Gastroesophageal sphincter (tissue), 4 donors: ENCODE measurements at regions not wholly inside any gene's neighbourhood (a gene's known extent, or its start where the extent isn't known, plus 50 kb on each side); places are given as distances from the start of the nearest gene placed in this dataset.

Experiments used
- ATAC-seq: fragments of 150-250 bp; one replicate; pipeline ENCODE4 v1.9.1; 2016; ENCODE audit warnings: mild to moderate bottlenecking, moderate library complexity
- H3K27ac ChIP-seq, 4 donors: fragments of 200-600 bp; sonication (generic) in 3 of 4; 1 replicate in 3 of 4; 2 replicates in 1 of 4; pipeline ENCODE4 v1.5.1; 2016 to 2019
- H3K27me3 ChIP-seq: fragments of 200-600 bp; sonication (generic); one replicate; pipeline ENCODE4 v1.5.1; 2019
- H3K36me3 ChIP-seq, 2 donors: fragments of 200-600 bp; sonication (generic); one replicate each; pipeline ENCODE4 v1.5.1; 2019; ENCODE audit warnings: control low read depth in 1 of 2
- H3K4me1 ChIP-seq, 3 donors: fragments of 200-600 bp; sonication (generic); 1 replicate in 2 of 3; 2 replicates in 1 of 3; pipeline ENCODE4 v1.5.1; 2016 to 2019; ENCODE audit warnings: control low read depth in 2 of 3
- H3K4me3 ChIP-seq, 2 donors: fragments of 200-600 bp; sonication (generic); one replicate each; pipeline ENCODE4 v1.5.1; 2019; ENCODE audit warnings: mild to moderate bottlenecking in 1 of 2, moderate library complexity in 1 of 2
- H3K9me3 ChIP-seq, 3 donors: fragments of 200-600 bp; sonication (generic); one replicate each; pipeline ENCODE4 v1.5.1; 2017 to 2019; ENCODE audit warnings: control low read depth in 2 of 3
- EP300 ChIP-seq: sonication (generic); formaldehyde crosslinking; IDR thresholded peaks from one replicate; pipeline ENCODE4 v1.6.1; 2017; ENCODE audit warnings: antibody characterized with exemption, mild to moderate bottlenecking
- POLR2A ChIP-seq, 2 donors: fragments of 450-650 bp; IDR thresholded peaks; one replicate each; pipeline ENCODE4 v1.6.1; 2017; ENCODE audit warnings: antibody characterized with exemption in 2 of 2, mild to moderate bottlenecking in 2 of 2, moderate library complexity in 1 of 2
- POLR2AphosphoS5 ChIP-seq: sonication (generic); formaldehyde crosslinking; IDR thresholded peaks from one replicate; pipeline ENCODE4 v1.6.1; 2017; ENCODE audit warnings: antibody characterized with exemption
- WGBS, 2 donors: methylation state at CpG; one replicate each; pipeline ENCODE4 v1.1.5; 2018; ENCODE audit warnings: low coverage in 1 of 2; 5-methylcytosine and 5-hydroxymethylcytosine counted together
- TF ChIP-seq, protein P1 (sequence below), 4 experiments: fragments of 200-600 bp in 2 of 4; fragments of 450-650 bp in 2 of 4; sonication (generic) in 1 of 4; IDR thresholded peaks; one replicate each; pipeline ENCODE4 v1.5.1; 2017 to 2019; ENCODE audit warnings: antibody characterized with exemption in 4 of 4, mild to moderate bottlenecking in 2 of 4, moderate library complexity in 2 of 4

GRCh38 chr7:376306-377079 is 86.5 kb downstream of the FOXL3 start:
- no peak overlapping the region for H3K27ac ChIP-seq
- no peak overlapping the region for H3K4me3 ChIP-seq
- peaks cover 0 to 1% (median 0%) of the 10 kb centered on the region in 3 donors for H3K9me3 ChIP-seq
- no peak for ATAC-seq
- whole genome bisulfite sequencing, 2 donors = 90% methylated on average over 11 of the region's 39 CpGs; no CpG with 5 or more reads in 1 of the 2 donors
- H3K36me3 ChIP-seq = no peaks in the 10 kb centered on the region
- peaks cover 43% of the 10 kb centered on the region for H3K27me3 ChIP-seq
- TF ChIP-seq POLR2A (IDR thresholded peaks at IDR 0.05) (no peak), POLR2AphosphoS5 (no peak), EP300 (no peak)
- TF ChIP-seq, protein P1, sequence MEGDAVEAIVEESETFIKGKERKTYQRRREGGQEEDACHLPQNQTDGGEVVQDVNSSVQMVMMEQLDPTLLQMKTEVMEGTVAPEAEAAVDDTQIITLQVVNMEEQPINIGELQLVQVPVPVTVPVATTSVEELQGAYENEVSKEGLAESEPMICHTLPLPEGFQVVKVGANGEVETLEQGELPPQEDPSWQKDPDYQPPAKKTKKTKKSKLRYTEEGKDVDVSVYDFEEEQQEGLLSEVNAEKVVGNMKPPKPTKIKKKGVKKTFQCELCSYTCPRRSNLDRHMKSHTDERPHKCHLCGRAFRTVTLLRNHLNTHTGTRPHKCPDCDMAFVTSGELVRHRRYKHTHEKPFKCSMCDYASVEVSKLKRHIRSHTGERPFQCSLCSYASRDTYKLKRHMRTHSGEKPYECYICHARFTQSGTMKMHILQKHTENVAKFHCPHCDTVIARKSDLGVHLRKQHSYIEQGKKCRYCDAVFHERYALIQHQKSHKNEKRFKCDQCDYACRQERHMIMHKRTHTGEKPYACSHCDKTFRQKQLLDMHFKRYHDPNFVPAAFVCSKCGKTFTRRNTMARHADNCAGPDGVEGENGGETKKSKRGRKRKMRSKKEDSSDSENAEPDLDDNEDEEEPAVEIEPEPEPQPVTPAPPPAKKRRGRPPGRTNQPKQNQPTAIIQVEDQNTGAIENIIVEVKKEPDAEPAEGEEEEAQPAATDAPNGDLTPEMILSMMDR (IDR thresholded peaks at IDR 0.05) = no peak
- peaks cover 0 to 16% (median 10%) of the 10 kb centered on the region in 3 donors for H3K4me1 ChIP-seq

DNA sequence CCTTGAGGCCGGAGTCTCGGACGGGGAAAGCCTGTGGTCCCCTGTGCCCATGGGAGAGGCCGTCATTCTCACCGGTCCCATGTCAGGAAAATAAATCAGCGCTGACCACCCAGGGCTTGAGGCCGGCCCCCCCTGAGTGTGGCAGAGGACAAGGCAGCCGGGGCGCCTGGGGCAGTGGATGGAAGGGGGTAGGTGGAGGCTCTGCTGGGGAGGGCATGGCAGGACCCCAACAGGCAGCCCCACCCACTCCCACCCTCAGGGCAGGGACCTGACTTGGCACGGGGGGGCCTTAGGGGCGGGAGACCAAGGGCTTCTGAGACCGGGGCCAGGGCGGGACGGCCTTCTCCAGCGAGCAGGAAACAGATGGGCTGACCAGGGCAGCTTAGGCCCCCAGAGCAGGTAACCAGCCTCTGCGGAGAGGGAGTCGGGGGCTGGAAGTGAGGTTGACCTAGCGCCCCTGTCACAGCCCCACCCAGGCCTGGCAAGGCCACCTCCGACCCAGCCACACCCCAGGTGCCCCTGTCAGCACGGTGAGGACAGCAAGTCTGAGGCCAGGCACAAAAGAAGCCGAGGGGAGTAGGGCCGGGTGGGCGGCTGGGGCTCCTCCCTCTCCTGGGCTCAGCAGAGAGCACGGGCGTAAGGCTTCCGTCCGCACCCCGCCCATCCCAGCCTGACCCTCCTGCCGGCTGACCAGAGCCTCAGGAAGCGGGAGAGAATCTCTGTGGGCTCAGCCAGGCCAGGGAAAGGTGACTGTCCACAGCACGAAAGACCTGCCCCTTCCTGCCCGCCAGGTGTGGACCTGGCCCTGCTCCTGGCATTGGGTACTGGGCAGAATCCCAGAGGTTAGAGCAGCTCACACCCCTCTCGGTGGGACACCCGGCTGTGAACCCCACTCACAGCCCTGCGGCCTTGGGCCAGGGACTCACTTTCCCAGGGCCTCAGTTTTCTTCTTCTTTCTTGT is 87.4 kb downstream of the FOXL3 start:
- Histone ChIP-seq H3K9me3 (peaks cover 0 to 9% (median 0%) of the 10 kb centered on the region in 3 donors), H3K27me3 (peaks cover 43% of the 10 kb centered on the region), H3K27ac (no peak overlapping the region), H3K4me3 (no peak overlapping the region), H3K36me3 (no peaks in the 10 kb centered on the region), H3K4me1 (peaks cover 0 to 16% (median 10%) of the 10 kb centered on the region in 3 donors)
- ATAC-seq = peak; percentile 37
- no peak for TF ChIP-seq POLR2AphosphoS5
- TF ChIP-seq POLR2A (IDR thresholded peaks at IDR 0.05) = no peak
- no peak for TF ChIP-seq EP300
- WGBS, 2 donors = 100% methylated on average over 4 of the region's 35 CpGs; no CpG with 5 or more reads in 1 of the 2 donors

GRCh38 chr7:378041-378420 is 88.1 kb downstream of the FOXL3 start:
- Histone ChIP-seq H3K27me3 (peaks cover 43% of the 10 kb centered on the region), H3K27ac (no peak overlapping the region), H3K9me3 (peaks cover 0 to 13% (median 0%) of the 10 kb centered on the region in 3 donors), H3K4me3 (no peak overlapping the region), H3K36me3 (no peaks in the 10 kb centered on the region), H3K4me1 (peaks cover 0 to 16% (median 10%) of the 10 kb centered on the region in 3 donors)
- no peak for TF ChIP-seq EP300
- TF ChIP-seq POLR2A (IDR thresholded peaks at IDR 0.05) = no peak
- TF ChIP-seq, protein P1 (IDR thresholded peaks at IDR 0.05) = no peak
- no peak for TF ChIP-seq POLR2AphosphoS5
- 87 to 100% methylated on average over 4 to 6 of the region's 13 CpGs for WGBS, 2 donors
- ATAC-seq = no peak

DNA sequence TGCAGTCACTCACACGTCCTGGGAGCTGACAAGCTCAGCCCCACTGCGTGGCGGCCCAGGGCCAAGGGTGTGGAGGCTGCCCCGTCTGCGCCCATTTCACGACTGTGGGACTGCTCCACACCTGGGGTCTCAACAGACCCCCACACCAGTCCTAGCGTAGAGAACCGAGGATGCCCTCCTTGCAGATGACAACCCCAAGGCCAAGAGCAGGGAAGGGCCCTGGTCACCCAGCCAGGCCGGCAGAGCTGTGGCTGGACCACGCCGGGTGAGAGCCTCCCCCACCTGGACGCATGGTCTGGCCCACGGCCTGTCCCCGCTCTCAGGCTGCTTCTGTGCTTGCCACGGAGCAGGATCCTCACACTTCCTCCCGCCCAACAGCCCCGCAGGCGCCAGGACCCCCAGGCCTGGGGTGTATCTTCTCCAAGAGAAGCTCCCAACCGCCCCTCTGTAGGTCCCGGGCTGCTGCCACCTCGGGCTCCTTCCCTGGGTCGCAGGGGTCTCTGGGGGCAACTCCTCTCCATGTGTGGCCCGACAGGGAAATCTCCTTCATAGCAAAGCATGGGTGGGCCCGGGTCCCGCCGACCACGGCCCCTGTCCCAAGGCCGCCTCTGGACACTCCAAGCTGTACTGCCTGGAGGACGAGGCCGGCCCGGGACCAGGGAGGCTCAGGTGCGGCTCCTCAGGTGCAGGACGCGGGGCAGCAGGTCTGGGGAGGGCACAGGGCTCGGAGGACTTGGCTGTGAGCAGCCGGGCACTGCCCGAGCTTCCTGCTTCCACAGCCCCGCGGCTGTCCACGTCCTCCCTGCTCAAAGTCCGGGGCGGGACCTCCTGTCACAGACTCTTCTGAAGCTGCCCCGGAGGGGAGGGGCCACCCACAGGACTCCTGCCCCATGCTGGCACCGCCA is 88.8 kb downstream of the FOXL3 start:
- Histone ChIP-seq H3K36me3 (no peaks in the 10 kb centered on the region), H3K27me3 (peaks cover 43% of the 10 kb centered on the region), H3K27ac (no peak overlapping the region), H3K4me1 (peaks cover 0 to 16% (median 10%) of the 10 kb centered on the region in 3 donors), H3K9me3 (peaks cover 0 to 21% (median 0%) of the 10 kb centered on the region in 3 donors), H3K4me3 (peak overlapping the region in 1 of 2 donors; percentile 42)
- no peak for ATAC-seq
- 0 to 100% methylated on average over 1 to 2 of the region's 44 CpGs for WGBS, 2 donors
- TF ChIP-seq POLR2A (IDR thresholded peaks at IDR 0.05) = no peak
- TF ChIP-seq EP300 = no peak
- TF ChIP-seq, protein P1 (IDR thresholded peaks at IDR 0.05) = no peak
- TF ChIP-seq POLR2AphosphoS5 = no peak
